ENCODE measurements at regions not wholly inside any gene's neighbourhood (a gene's known extent, or its start where the extent isn't known, plus 50 kb on each side); places are given as distances from the start of the nearest gene placed in this dataset.

GRCh38 chr13:64202517-64202916, 2786.9 kb upstream of the PCDH20 start:
- no peak for TF ChIP-seq CTCF (IDR thresholded peaks at IDR 0.05)
- no peak for TF ChIP-seq POLR2A (IDR thresholded peaks at IDR 0.05)
- TF ChIP-seq POLR2AphosphoS5 (IDR thresholded peaks at IDR 0.05), result no peak

Data from prostate gland (tissue), 2 donors.